ENCODE measurements at regions not wholly inside any gene's neighbourhood (a gene's known extent, or its start where the extent isn't known, plus 50 kb on each side); places are given as distances from the start of the nearest gene placed in this dataset.
"Not testable (repeated sequence)": the region's sequence is repeated elsewhere in the genome, so short reads cannot be mapped to it uniquely, and the experiment has no call there.

GRCh38 chr4:26004290-26004689, 90.3 kb downstream of the SMIM20 start:
- no peaks in the 10 kb centered on the region for H3K27me3 ChIP-seq (ENCODE audit: insufficient read depth, low read length)
- H3K36me3 ChIP-seq (ENCODE audit: insufficient read depth, low read depth, low read length) = no peaks in the 10 kb centered on the region
- H3K9ac ChIP-seq (ENCODE audit: low read depth, low read length) = no peak overlapping the region
- no peaks in the 10 kb centered on the region for H3K4me1 ChIP-seq (ENCODE audit: insufficient read depth, low read length)
- no peak overlapping the region for H3K4me3 ChIP-seq (ENCODE audit: low read length)
- no peak overlapping the region for H3K27ac ChIP-seq (ENCODE audit: low read length)
- H3K9me3 ChIP-seq (ENCODE audit: insufficient read depth, low read depth, low read length) = 0 out of 2 replicates have a peak, but pooled peaks cover 3% of the 10 kb centered on the region

DNA sequence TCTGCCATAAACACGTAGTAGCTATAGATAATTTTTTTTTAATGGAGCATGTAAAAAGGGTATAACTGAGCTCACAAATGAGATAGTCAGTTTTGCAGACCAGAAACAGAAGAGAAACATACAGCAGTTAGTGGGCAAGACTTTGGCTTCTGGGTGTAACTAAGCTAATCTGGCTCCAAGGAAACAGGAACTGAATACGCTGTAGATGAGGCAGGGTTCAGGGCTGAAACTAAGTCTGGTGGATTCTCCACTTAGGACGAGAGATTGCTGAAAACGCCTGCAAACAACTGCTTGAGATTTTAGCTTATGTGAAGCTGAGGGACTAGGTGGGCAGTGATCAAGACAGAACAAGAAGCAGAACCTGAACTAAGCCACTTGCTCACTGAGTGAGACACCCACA, 91.7 kb downstream of the SMIM20 start:
- Histone ChIP-seq H3K36me3 (ENCODE audit: insufficient read depth, low read depth, low read length) (no peaks in the 10 kb centered on the region), H3K4me1 (ENCODE audit: insufficient read depth, low read length) (no peaks in the 10 kb centered on the region), H3K27ac (ENCODE audit: low read length) (no peak overlapping the region), H3K27me3 (ENCODE audit: insufficient read depth, low read length) (no peaks in the 10 kb centered on the region), H3K4me3 (ENCODE audit: low read length) (no peak overlapping the region), H3K9me3 (ENCODE audit: insufficient read depth, low read depth, low read length) (0 out of 2 replicates have a peak, but pooled peaks cover 3% of the 10 kb centered on the region), H3K9ac (ENCODE audit: low read depth, low read length) (no peak overlapping the region)

DNA sequence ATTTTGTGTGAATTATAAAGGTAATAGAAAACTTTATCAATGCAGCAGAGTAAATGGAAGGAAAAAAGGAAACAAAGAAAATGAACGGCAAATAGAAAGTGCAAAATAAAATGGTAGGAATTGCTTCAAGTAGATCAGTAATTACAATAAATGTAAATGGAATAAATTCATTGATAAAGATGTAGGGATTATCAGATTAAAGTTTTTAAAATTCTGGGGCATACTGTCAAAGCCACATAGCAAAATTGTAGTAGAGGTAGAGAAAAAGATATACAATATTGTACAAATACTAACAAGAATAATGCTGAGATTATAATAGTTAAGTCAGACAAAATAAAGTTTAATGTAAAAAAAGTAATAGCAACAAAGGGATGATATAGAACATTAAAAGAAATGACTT, 94.7 kb downstream of the SMIM20 start:
- no peak overlapping the region for H3K9ac ChIP-seq (ENCODE audit: low read depth, low read length)
- no peaks in the 10 kb centered on the region for H3K27me3 ChIP-seq (ENCODE audit: insufficient read depth, low read length)
- no peak overlapping the region for H3K4me3 ChIP-seq (ENCODE audit: low read length)
- H3K9me3 ChIP-seq (ENCODE audit: insufficient read depth, low read depth, low read length) = 0 out of 2 replicates have a peak, but pooled peaks cover 3% of the 10 kb centered on the region
- no peak overlapping the region for H3K27ac ChIP-seq (ENCODE audit: low read length)
- H3K36me3 ChIP-seq (ENCODE audit: insufficient read depth, low read depth, low read length) = no peaks in the 10 kb centered on the region
- H3K4me1 ChIP-seq (ENCODE audit: insufficient read depth, low read length) = no peaks in the 10 kb centered on the region

GRCh38 chr4:26009502-26009901, 95.5 kb downstream of the SMIM20 start:
- Histone ChIP-seq H3K9me3 (ENCODE audit: insufficient read depth, low read depth, low read length) (0 out of 2 replicates have a peak, but pooled peaks cover 3% of the 10 kb centered on the region), H3K4me1 (ENCODE audit: insufficient read depth, low read length) (no peaks in the 10 kb centered on the region), H3K4me3 (ENCODE audit: low read length) (no peak overlapping the region), H3K36me3 (ENCODE audit: insufficient read depth, low read depth, low read length) (no peaks in the 10 kb centered on the region), H3K9ac (ENCODE audit: low read depth, low read length) (no peak overlapping the region), H3K27me3 (ENCODE audit: insufficient read depth, low read length) (no peaks in the 10 kb centered on the region), H3K27ac (ENCODE audit: low read length) (no peak overlapping the region)

- Histone ChIP-seq H3K4me3 (ENCODE audit: low read length) (no peak overlapping the region), H3K9me3 (ENCODE audit: insufficient read depth, low read depth, low read length) (peaks cover 3% of the 10 kb centered on the region; the same call in 1 of the 2 replicates), H3K27ac (ENCODE audit: low read length) (no peak overlapping the region), H3K27me3 (ENCODE audit: insufficient read depth, low read length) (no peaks in the 10 kb centered on the region), H3K4me1 (ENCODE audit: insufficient read depth, low read length) (no peaks in the 10 kb centered on the region), H3K9ac (ENCODE audit: low read depth, low read length) (no peak overlapping the region), H3K36me3 (ENCODE audit: insufficient read depth, low read depth, low read length) (no peaks in the 10 kb centered on the region)
Measured at GRCh38 chr4:26010304-26010703, 96.3 kb downstream of the SMIM20 start.

DNA sequence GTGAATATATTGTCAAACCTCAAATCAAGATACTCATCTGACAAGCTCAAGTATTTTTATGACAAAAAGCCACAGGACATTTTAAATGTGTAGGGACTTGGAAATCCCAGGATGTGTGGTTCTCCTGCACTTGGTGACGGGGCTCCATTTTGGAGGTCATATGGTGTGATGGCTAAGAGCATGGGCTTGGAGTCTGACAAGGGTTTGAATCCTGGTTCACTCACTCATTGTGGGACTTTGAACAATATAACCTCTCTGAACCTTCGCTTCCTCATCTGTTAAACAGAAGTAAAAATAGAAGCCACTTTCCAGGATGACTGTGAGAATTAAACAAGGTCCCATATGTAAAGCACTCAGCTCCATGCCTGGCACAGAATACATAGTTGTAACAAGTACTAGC, 99.6 kb downstream of the SMIM20 start:
- H3K36me3 ChIP-seq (ENCODE audit: insufficient read depth, low read depth, low read length) = no peaks in the 10 kb centered on the region
- no peak overlapping the region for H3K27ac ChIP-seq (ENCODE audit: low read length)
- no peaks in the 10 kb centered on the region for H3K27me3 ChIP-seq (ENCODE audit: insufficient read depth, low read length)

DNA sequence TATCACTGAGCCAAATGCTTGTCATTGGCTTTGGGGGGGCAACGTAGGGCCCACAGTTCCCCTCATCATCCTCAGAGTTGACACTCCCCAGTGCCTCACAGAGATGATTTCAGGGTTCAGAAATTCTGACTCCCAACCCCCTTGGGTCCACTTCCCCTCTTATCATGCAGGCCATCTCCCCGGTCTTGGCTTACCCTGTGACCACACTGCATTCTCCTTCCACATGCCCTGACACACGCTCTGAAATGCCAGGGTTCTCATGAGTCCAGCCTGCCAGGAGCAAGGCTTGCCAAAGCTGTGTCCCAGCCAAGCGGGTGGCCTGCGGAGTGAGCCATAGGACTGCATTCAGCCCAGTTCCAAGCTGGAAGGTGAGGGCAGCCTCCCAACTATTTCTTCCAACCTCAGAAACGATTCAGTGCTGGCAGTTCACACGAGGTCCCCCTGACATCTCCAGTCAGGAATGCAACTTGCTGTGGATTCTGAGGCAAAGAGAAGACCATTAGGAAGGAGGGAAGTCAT, 101.2 kb downstream of the SMIM20 start:
- Histone ChIP-seq H3K27ac (ENCODE audit: low read length) (no peak overlapping the region), H3K27me3 (ENCODE audit: insufficient read depth, low read length) (no peaks in the 10 kb centered on the region), H3K9ac (ENCODE audit: low read depth, low read length) (no peak overlapping the region), H3K36me3 (ENCODE audit: insufficient read depth, low read depth, low read length) (no peaks in the 10 kb centered on the region), H3K9me3 (ENCODE audit: insufficient read depth, low read depth, low read length) (no peaks in the 10 kb centered on the region; the same call in 1 of the 2 replicates), H3K4me3 (ENCODE audit: low read length) (no peak overlapping the region), H3K4me1 (ENCODE audit: insufficient read depth, low read length) (no peaks in the 10 kb centered on the region)

More for the DNA sequence above, 99.6 kb downstream of the SMIM20 start:
- Histone ChIP-seq H3K4me3 (ENCODE audit: low read length) (no peak overlapping the region), H3K4me1 (ENCODE audit: insufficient read depth, low read length) (no peaks in the 10 kb centered on the region), H3K9me3 (ENCODE audit: insufficient read depth, low read depth, low read length) (peaks cover under 1% of the 10 kb centered on the region; the same call in 1 of the 2 replicates), H3K9ac (ENCODE audit: low read depth, low read length) (no peak overlapping the region)

- Histone ChIP-seq H3K27ac (ENCODE audit: low read length) (no peak overlapping the region), H3K36me3 (ENCODE audit: insufficient read depth, low read depth, low read length) (no peaks in the 10 kb centered on the region), H3K27me3 (ENCODE audit: insufficient read depth, low read length) (no peaks in the 10 kb centered on the region), H3K4me3 (ENCODE audit: low read length) (no peak overlapping the region), H3K9me3 (ENCODE audit: insufficient read depth, low read depth, low read length) (no peaks in the 10 kb centered on the region; the same call in 1 of the 2 replicates), H3K4me1 (ENCODE audit: insufficient read depth, low read length) (no peaks in the 10 kb centered on the region), H3K9ac (ENCODE audit: low read depth, low read length) (no peak overlapping the region)
Measured at GRCh38 chr4:26015906-26016305, 101.9 kb downstream of the SMIM20 start.

DNA sequence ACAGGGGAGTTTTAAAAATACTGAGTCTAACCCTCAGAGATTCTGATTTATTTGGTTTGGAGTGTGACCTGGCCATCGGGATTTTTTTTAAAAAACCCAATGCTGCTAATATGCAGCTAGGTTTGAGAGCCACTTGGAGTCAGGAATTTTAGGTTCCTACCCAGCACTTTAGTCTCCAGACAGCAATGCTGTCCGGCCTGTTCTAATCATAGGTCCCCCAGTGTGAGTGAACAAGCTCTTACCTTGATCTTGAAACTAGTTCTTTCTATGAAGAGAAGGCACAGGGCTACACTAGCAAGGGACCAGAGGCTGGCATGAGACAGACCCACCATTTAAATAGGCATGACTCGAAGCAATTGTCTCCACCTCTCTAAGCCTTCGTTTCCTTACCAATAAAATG, 103.5 kb downstream of the SMIM20 start:
- H3K4me3 ChIP-seq (ENCODE audit: low read length) = no peak overlapping the region
- no peak overlapping the region for H3K27ac ChIP-seq (ENCODE audit: low read length)
- no peaks in the 10 kb centered on the region for H3K27me3 ChIP-seq (ENCODE audit: insufficient read depth, low read length)
- no peaks in the 10 kb centered on the region for H3K4me1 ChIP-seq (ENCODE audit: insufficient read depth, low read length)
- H3K9ac ChIP-seq (ENCODE audit: low read depth, low read length) = no peak overlapping the region
- H3K36me3 ChIP-seq (ENCODE audit: insufficient read depth, low read depth, low read length) = no peaks in the 10 kb centered on the region
- no peaks in the 10 kb centered on the region; the same call in 1 of the 2 replicates for H3K9me3 ChIP-seq (ENCODE audit: insufficient read depth, low read depth, low read length)

- H3K27me3 ChIP-seq (ENCODE audit: insufficient read depth, low read length); H3K9ac ChIP-seq (ENCODE audit: low read depth, low read length); H3K27ac ChIP-seq (ENCODE audit: low read length); H3K4me1 ChIP-seq (ENCODE audit: insufficient read depth, low read length); H3K36me3 ChIP-seq (ENCODE audit: insufficient read depth, low read depth, low read length); H3K4me3 ChIP-seq (ENCODE audit: low read length); H3K9me3 ChIP-seq (ENCODE audit: insufficient read depth, low read depth, low read length): not testable (repeated sequence)
Measured at GRCh38 chr4:26017961-26018700, 104.1 kb downstream of the SMIM20 start.

- H3K27me3 ChIP-seq (ENCODE audit: insufficient read depth, low read length) = no peaks in the 10 kb centered on the region
- H3K27ac ChIP-seq (ENCODE audit: low read length) = no peak overlapping the region
- H3K36me3 ChIP-seq (ENCODE audit: insufficient read depth, low read depth, low read length) = no peaks in the 10 kb centered on the region
- no peaks in the 10 kb centered on the region; the same call in 1 of the 2 replicates for H3K9me3 ChIP-seq (ENCODE audit: insufficient read depth, low read depth, low read length)
- H3K9ac ChIP-seq (ENCODE audit: low read depth, low read length) = no peak overlapping the region
- H3K4me3 ChIP-seq (ENCODE audit: low read length) = no peak overlapping the region
- H3K4me1 ChIP-seq (ENCODE audit: insufficient read depth, low read length) = no peaks in the 10 kb centered on the region
Measured at GRCh38 chr4:26020083-26020668, 106.2 kb downstream of the SMIM20 start.

- Histone ChIP-seq H3K27me3 (ENCODE audit: insufficient read depth, low read length) (no peaks in the 10 kb centered on the region), H3K27ac (ENCODE audit: low read length) (no peak overlapping the region), H3K9ac (ENCODE audit: low read depth, low read length) (no peak overlapping the region), H3K9me3 (ENCODE audit: insufficient read depth, low read depth, low read length) (no peaks in the 10 kb centered on the region), H3K36me3 (ENCODE audit: insufficient read depth, low read depth, low read length) (no peaks in the 10 kb centered on the region), H3K4me1 (ENCODE audit: insufficient read depth, low read length) (no peaks in the 10 kb centered on the region), H3K4me3 (ENCODE audit: low read length) (no peak overlapping the region)
Measured at GRCh38 chr4:26020881-26021280, 106.9 kb downstream of the SMIM20 start.
